Left ventricle myocardium superior (tissue), 1 donor: ENCODE measurements at regions not wholly inside any gene's neighbourhood (a gene's known extent, or its start where the extent isn't known, plus 50 kb on each side); places are given as distances from the start of the nearest gene placed in this dataset.

Source experiments
- ATAC-seq: fragments of 200-7000 bp; cut with Tn5 transposase; one replicate; pipeline ENCODE4 v1.9.1; 2020; ENCODE audit warnings: mild to moderate bottlenecking, moderate library complexity
- DNase-seq: peaks from one replicate; pipeline ENCODE4 v3.0.0-alpha.2; 2020
- intact Hi-C: fragments of 100-400 bp; cut with micrococcal nuclease; formaldehyde crosslinking; loops from one replicate; pipeline ENCODE4 v1.11.0; 2022
- donor health status: DM: no; HTN: yes; CAD: no; lungs with severe emphysema.

- no peak for DNase-seq
- no peak for ATAC-seq
- intact Hi-C loops: no loop called here
These were observed 375.5 kb upstream of the RBMY1B start for GRCh38 chrY:21135591-21135990.

DNA sequence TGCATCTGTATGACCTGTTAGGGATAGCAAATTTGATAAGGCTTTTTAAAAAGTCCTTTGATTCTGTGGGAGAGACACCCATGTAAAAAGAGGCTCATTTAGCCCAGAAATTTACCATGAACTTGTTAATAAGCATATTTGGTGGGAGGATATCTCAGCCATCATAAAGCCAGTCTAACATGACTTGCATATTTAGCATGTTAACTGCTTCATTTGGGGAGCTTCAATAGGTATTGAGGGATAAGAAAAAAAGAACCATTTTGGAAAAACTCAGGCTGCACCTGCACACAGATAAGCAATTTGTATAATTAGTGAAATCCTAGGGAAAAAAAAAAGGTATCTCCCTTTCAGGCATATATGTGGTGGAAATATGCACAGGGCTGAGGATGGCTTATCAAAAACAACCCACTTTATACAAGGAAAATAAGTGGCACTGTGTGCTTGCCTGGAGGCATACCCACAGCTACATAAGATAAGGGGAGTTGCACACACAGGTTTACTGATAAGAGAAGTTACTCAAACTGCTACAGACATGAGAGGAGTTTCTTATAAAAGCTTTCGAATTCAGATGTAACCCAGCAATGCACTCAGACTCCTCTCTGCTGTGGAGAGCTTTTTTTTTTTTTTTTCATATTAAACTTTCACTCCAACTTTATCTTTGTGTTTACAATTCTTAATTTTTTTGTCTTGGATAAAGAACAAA is 372.9 kb upstream of the RBMY1B start:
- DNase-seq (no peak), ATAC-seq (no peak)
- intact Hi-C loops: no loop called here

DNA sequence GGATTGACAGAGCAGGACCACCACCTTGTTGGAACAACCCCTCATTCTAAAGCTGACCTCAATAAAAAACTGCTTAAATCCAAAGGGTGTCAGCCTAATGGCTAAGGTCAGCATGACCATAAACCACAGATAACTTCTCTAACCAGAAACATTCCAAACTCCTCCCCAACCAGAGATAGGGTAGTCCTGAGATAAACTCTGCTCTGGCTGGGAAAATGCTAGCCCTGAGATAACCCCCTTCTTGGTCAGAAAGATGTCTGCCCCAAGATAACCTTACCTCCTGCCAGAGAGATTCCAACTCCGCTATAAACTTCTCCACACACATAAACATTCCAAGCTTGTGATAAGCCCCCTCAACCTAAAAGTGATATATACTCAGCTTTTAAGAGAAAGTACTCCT is 364.8 kb upstream of the RBMY1B start:
- ATAC-seq: no peak
- intact Hi-C loops: no loop called here
- no peak for DNase-seq

DNA sequence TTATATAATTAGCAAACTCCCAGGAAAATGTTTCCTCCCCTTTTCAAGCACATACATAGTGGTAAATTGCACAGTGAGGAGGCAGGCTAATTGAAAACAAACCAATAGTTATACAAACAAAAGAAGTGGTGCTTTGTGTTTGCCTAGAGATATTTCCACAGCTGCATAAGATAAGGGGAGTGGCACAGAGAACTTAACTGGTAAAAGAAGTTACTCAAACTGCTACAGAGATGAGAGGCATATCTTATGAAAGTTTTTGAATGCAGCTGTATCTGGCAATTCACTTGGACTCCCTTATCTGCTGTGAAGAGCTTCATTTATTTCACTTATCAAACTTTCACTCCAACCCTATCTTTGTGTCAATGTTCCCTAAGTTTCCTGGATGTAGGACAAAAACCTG is 361.2 kb upstream of the RBMY1B start:
- DNase-seq (no peak), ATAC-seq (no peak)
- intact Hi-C loops: no loop called here

- no peak for DNase-seq
- intact Hi-C loops: no loop called here
These were observed 341.3 kb upstream of the RBMY1B start for GRCh38 chrY:21169821-21170220.

GRCh38 chrY:21174697-21175463 is 336.3 kb upstream of the RBMY1B start:
- DNase-seq (no peak), ATAC-seq (no peak)
- intact Hi-C loops: no loop called here

More at GRCh38 chrY:21169821-21170220, 341.3 kb upstream of the RBMY1B start:
- no peak for ATAC-seq

- intact Hi-C loops: no loop called here
- DNase-seq (no peak), ATAC-seq (no peak)
These were observed 335.6 kb upstream of the RBMY1B start for GRCh38 chrY:21175505-21175904.

DNA sequence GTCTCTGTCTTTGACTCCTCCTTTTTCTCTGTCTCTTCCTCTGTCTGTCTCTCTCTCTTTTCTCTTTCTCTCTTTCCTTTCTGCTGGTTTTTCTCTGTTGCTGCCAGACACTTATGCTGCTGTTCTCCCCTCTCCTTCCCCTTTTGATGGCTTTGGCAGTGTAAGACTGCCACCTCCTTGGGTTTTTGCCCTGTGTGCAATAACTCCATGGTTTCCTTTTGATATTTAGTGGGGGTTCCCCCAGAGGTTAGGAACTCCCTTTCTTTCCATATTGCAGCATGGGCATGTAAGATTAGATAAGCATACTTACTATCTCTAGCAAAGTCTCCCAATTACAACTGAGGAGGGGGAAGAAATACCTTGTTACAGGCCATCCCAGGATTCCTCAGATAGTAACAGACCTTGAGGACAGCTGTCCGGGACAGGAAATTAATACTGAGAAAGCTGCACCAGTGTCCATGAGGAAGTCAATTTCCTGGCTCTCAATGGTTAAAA is 333.8 kb upstream of the RBMY1B start:
- intact Hi-C loops: no loop called here
- DNase-seq: no peak
- ATAC-seq: no peak

DNA sequence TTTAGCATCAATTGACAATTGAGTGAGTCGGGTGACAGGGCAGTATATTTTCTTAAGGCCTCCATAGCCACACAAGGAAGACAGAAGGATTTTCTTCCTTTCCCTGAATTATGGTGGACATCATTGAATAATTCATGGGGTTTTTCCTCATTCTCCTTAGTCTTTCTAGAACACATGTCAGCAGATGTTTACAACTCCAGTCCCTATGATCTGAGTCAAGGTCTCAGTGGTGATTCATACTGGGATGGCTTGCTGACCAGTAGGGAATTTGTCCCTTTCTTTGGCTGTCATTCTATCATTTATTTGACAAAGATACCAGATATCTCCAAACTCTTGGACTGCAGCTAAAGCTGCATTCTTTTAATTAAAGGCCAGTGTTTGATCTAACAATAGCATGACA is 332.9 kb upstream of the RBMY1B start:
- intact Hi-C loops: no loop called here
- DNase-seq (no peak), ATAC-seq (no peak)

- no peak for DNase-seq
- no peak for ATAC-seq
- intact Hi-C loops: no loop called here
These were observed 330.2 kb upstream of the RBMY1B start for GRCh38 chrY:21180921-21181320.

GRCh38 chrY:21184271-21184670 is 326.9 kb upstream of the RBMY1B start:
- intact Hi-C loops: no loop called here
- ATAC-seq: no peak
- no peak for DNase-seq

GRCh38 chrY:21185419-21186105 is 325.6 kb upstream of the RBMY1B start:
- ATAC-seq (no peak), DNase-seq (no peak)
- intact Hi-C loops: no loop called here

DNA sequence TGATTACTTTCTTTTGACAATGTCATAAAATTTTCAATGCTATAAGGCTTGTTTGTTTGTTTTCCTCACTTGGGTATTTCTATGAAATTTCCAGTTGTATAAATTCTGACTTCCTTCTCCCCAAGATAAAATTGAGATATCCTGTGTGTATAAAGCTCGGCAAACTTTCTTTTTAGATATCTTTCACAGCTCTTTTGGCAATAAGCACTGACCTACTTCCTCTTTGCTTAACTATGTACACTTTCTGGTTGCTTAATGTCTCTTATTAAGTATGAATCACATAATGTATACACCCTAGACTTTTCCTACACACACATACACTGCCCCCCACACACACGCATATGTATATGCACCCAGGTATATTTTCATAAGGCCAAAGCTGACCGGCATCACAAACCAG is 318.4 kb upstream of the RBMY1B start:
- intact Hi-C loops: no loop called here
- ATAC-seq (no peak), DNase-seq (no peak)

GRCh38 chrY:21200246-21200645 is 310.9 kb upstream of the RBMY1B start:
- intact Hi-C loops: no loop called here
- DNase-seq: no peak
- no peak for ATAC-seq

GRCh38 chrY:21227849-21228248 is 283.3 kb upstream of the RBMY1B start:
- intact Hi-C loops: no loop called here
- no peak for ATAC-seq
- no peak for DNase-seq

DNA sequence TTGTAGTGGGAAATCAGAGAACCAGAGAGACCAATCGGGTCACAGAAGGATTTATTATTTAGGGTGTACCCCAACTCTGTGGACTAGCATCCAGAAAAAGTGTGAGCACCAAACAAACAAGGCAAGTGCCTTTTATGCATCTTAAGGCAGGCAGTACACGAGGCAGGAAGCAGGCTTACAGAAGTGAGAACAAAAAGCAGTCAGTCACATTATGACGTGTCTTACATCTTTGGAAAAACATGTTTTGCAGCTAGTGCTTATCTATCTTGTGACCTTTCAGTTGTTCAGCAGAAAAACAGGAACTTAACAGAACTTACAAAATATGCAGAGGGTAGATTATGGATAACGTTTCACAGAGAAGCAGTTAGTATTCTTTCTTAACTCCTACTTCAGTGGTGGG is 270.9 kb upstream of the RBMY1B start:
- intact Hi-C loops: no loop called here
- peak; percentile 56 for ATAC-seq
- no peak for DNase-seq

DNA sequence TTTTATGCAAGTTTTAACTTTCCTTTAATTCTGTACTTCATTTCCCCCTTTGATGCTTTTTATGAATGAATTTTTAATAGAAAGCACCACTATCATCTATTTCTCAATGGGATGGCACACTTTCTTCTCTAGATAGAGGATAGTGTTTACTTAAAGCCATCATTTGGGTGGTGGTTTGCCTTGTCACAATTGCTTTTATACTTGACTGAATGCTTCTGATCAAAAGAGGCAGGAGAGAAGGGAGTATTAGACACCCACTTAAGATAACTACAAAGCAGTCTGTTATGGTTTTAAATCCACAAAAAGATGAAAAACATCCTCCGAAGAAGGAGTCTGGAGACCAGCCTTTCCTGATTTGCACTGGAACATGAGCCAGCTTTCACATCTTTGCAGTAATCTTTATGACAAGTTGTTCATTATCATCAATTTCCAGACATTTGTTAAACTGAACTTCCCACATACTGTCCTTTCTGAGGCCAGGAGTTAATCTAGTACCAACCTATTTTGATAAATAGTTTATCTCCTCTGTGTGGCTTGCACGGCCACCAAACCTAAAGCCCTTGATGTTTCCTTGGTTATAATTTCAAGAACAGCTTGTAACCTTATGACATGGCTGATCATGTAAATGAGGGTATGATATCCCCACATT is 270.4 kb upstream of the RBMY1B start:
- intact Hi-C loops: no loop called here
- DNase-seq (no peak), ATAC-seq (no peak)

DNA sequence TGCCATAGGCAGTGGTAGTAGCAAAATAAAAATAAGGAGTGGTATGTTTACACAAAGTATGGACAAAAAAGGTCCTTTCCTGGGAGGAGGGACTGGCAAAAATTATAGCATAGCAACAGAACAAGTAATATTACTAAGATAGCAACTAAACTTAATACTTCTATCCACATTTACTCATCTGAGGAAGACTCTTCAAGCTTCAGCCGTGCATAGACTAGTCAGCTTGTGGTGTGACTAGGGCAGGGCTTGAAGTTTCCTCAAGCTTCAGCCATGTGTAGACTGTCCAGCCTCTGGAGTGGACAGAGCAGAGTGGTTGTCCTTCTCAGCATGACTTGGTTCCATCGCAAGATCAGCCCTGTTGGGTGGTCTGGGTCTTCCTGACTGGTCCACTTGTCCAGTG is 268.3 kb upstream of the RBMY1B start:
- intact Hi-C loops: no loop called here
- ATAC-seq (no peak), DNase-seq (no peak)

- ATAC-seq (no peak), DNase-seq (no peak)
- intact Hi-C loops: no loop called here
These were observed 264.4 kb upstream of the RBMY1B start for GRCh38 chrY:21246780-21247179.

GRCh38 chrY:21248591-21248990 is 262.5 kb upstream of the RBMY1B start:
- DNase-seq (no peak), ATAC-seq (no peak)
- intact Hi-C loops: no loop called here
